IMR-90 (cell line): ENCODE measurements at regions not wholly inside any gene's neighbourhood (a gene's known extent, or its start where the extent isn't known, plus 50 kb on each side); places are given as distances from the start of the nearest gene placed in this dataset.

ENCODE experiments used
- ATAC-seq: fragments of 200-7000 bp; cut with Tn5 transposase; 2 replicates; pipeline ENCODE4 v1.9.1; 2020; ENCODE audit warnings: low read depth, mild to moderate bottlenecking, moderate library complexity
- BruUV-seq: library from RNA; stranded (reverse); fragments of 400-500 nt; replicated peaks from 2 replicates; lab custom pipeline; 2021; lab: Mats Ljungman, UMichigan
- CTCF ChIA-PET: fragments of 300-600 bp; formaldehyde crosslinking; extraction: SDS; loops from one replicate; lab custom pipeline; 2021; ENCODE audit warnings: antibody characterized with exemption; lab: Yijun Ruan, JAX
- POLR2A ChIA-PET: fragments of 300-600 bp; sonication (Branson Sonifier 250); formaldehyde crosslinking; loops from one replicate; lab custom pipeline; 2022; ENCODE audit warnings: antibody characterized with exemption; ENCODE audit not compliant: unreplicated experiment; lab: Charles Lee
- DNase-seq: peaks from one replicate; pipeline ENCODE4 v3.0.0; 2013
- H2AFZ ChIP-seq: replicated peaks from 2 replicates; pipeline ENCODE3; 2013; ENCODE audit warnings: low read length, mild to moderate bottlenecking; ENCODE audit not compliant: poor library complexity
- H2AK5ac ChIP-seq: 2 replicates; pipeline ENCODE4 v1.6.1; 2013; ENCODE audit warnings: low read depth, low read length, inconsistent platforms
- H2AK9ac ChIP-seq: replicated peaks from 2 replicates; pipeline ENCODE3; 2013; ENCODE audit warnings: mild to moderate bottlenecking, low read depth, low read length, moderate library complexity; ENCODE audit not compliant: poor library complexity
- H2BK120ac ChIP-seq: 2 replicates; pipeline ENCODE4 v1.6.1; 2013; ENCODE audit warnings: low read depth, low read length, inconsistent platforms
- H2BK15ac ChIP-seq: 3 replicates; pipeline ENCODE4 v1.6.1; 2013; ENCODE audit warnings: low read depth, low read length, inconsistent platforms
- H2BK20ac ChIP-seq: 2 replicates; pipeline ENCODE4 v1.6.1; 2013; ENCODE audit warnings: low read depth, mild to moderate bottlenecking, inconsistent platforms, low read length, moderate library complexity
- H2BK5ac ChIP-seq: 2 replicates; pipeline ENCODE4 v1.6.1; 2013; ENCODE audit warnings: mild to moderate bottlenecking, low read depth, low read length, inconsistent platforms; ENCODE audit not compliant: poor library complexity, severe bottlenecking
- H3K14ac ChIP-seq: replicated peaks from 2 replicates; pipeline ENCODE4 v1.6.1; 2013; ENCODE audit warnings: low read depth, low read length, inconsistent platforms
- H3K18ac ChIP-seq: 2 replicates; pipeline ENCODE4 v1.6.1; 2013; ENCODE audit warnings: low read depth, low read length, control low read depth
- H3K23ac ChIP-seq: 2 replicates; pipeline ENCODE4 v1.6.1; 2013; ENCODE audit warnings: low read depth, low read length, inconsistent platforms
- H3K27ac ChIP-seq: 2 replicates; pipeline ENCODE4 v1.5.1; 2013; ENCODE audit warnings: mild to moderate bottlenecking, control low read depth, low read length; ENCODE audit not compliant: insufficient read depth
- H3K27me3 ChIP-seq: 2 replicates; pipeline ENCODE4 v1.6.1; 2013; ENCODE audit warnings: low read length; ENCODE audit not compliant: control insufficient read depth, insufficient read depth
- H3K36me3 ChIP-seq: 2 replicates; pipeline ENCODE4 v1.6.1; 2013; ENCODE audit warnings: low read length, mixed read lengths; ENCODE audit not compliant: control insufficient read depth, insufficient read depth
- H3K4ac ChIP-seq: 2 replicates; pipeline ENCODE4 v1.6.1; 2013; ENCODE audit warnings: low read depth, low read length, inconsistent platforms
- H3K4me1 ChIP-seq: 2 replicates; pipeline ENCODE4 v1.6.1; 2013; ENCODE audit warnings: low read length, mixed read lengths; ENCODE audit not compliant: control insufficient read depth, insufficient read depth
- H3K4me2 ChIP-seq: 2 replicates; pipeline ENCODE4 v1.6.1; 2013; ENCODE audit warnings: low read depth, mild to moderate bottlenecking, control low read depth, low read length, moderate library complexity
- H3K4me3 ChIP-seq: 2 replicates; pipeline ENCODE4 v1.5.1; 2013; ENCODE audit warnings: low read depth, mild to moderate bottlenecking, control low read depth, low read length, moderate library complexity; ENCODE audit not compliant: insufficient read depth
- H3K56ac ChIP-seq: 2 replicates; pipeline ENCODE4 v1.6.1; 2013; ENCODE audit warnings: low read length, inconsistent platforms; ENCODE audit not compliant: insufficient read depth; ENCODE audit errors: extremely low read depth
- H3K79me1 ChIP-seq, 2 experiments: 2 replicates each; pipeline ENCODE4 v1.6.1; 2013; ENCODE audit warnings: low read length in 2 of 2, inconsistent platforms in 1 of 2, low read depth in 1 of 2
- H3K9ac ChIP-seq: 2 replicates; pipeline ENCODE4 v1.6.1; 2013; ENCODE audit warnings: low read depth, low read length, control low read depth
- H3K9me1 ChIP-seq: 2 replicates; pipeline ENCODE4 v1.6.1; 2013; ENCODE audit warnings: low read length, inconsistent platforms; ENCODE audit not compliant: insufficient read depth
- H3K9me3 ChIP-seq: 2 replicates; pipeline ENCODE4 v1.6.1; 2013; ENCODE audit warnings: low read length; ENCODE audit not compliant: control insufficient read depth, insufficient read depth
- H4K20me1 ChIP-seq: 2 replicates; pipeline ENCODE4 v1.6.1; 2013; ENCODE audit warnings: low read length, inconsistent platforms; ENCODE audit not compliant: insufficient read depth
- H4K5ac ChIP-seq: 2 replicates; pipeline ENCODE4 v1.6.1; 2013; ENCODE audit warnings: mild to moderate bottlenecking, low read depth, low read length, control low read depth
- H4K8ac ChIP-seq, 2 experiments: 2 replicates each; pipeline ENCODE4 v1.6.1; 2013; ENCODE audit warnings: low read depth in 2 of 2, low read length in 2 of 2, control low read depth in 1 of 2, inconsistent platforms in 1 of 2
- H4K91ac ChIP-seq: 2 replicates; pipeline ENCODE4 v1.6.1; 2013; ENCODE audit warnings: low read depth, low read length, inconsistent platforms; ENCODE audit not compliant: insufficient read depth
- BHLHE40 ChIP-seq: fragments of 150-350 bp; IDR thresholded peaks from 2 replicates; pipeline ENCODE4 v1.6.1; 2016; ENCODE audit warnings: mild to moderate bottlenecking, low read depth, low read length
- CHD1 ChIP-seq: IDR thresholded peaks from 2 replicates; pipeline ENCODE4 v1.6.1; 2012; ENCODE audit warnings: low read depth, low read length, improper control_type of control experiment
- CTCF ChIP-seq: conservative IDR thresholded peaks from 2 replicates; pipeline ENCODE4 v1.5.1; 2012; ENCODE audit warnings: mild to moderate bottlenecking, low read depth, low read length, improper control_type of control experiment
- FOS ChIP-seq: fragments of 150-350 bp; IDR thresholded peaks from 2 replicates; pipeline ENCODE4 v1.6.1; 2016; ENCODE audit warnings: low read depth, low read length
- MAFK ChIP-seq: IDR thresholded peaks from 2 replicates; pipeline ENCODE4 v1.6.1; 2012; ENCODE audit warnings: low read depth, low read length, improper control_type of control experiment
- MAZ ChIP-seq: IDR thresholded peaks from 2 replicates; pipeline ENCODE4 v1.6.1; 2012; ENCODE audit warnings: low read depth, mild to moderate bottlenecking, low read length, improper control_type of control experiment, moderate library complexity, borderline replicate concordance
- MXI1 ChIP-seq: IDR thresholded peaks from 2 replicates; pipeline ENCODE4 v1.6.1; 2012; ENCODE audit warnings: low read depth, mild to moderate bottlenecking, low read length, moderate library complexity, borderline replicate concordance
- POLR2A ChIP-seq: IDR thresholded peaks from 2 replicates; pipeline ENCODE4 v1.6.1; 2012; ENCODE audit warnings: mild to moderate bottlenecking, low read depth, low read length
- RAD21 ChIP-seq: IDR thresholded peaks from 2 replicates; pipeline ENCODE4 v1.6.1; 2012; ENCODE audit warnings: low read length, improper control_type of control experiment
- SMC3 ChIP-seq: fragments of 150-350 bp; IDR thresholded peaks from 2 replicates; pipeline ENCODE4 v1.6.1; 2016; ENCODE audit warnings: low read depth, mild to moderate bottlenecking, antibody characterized with exemption, low read length, moderate library complexity
- WGBS, 2 experiments: methylation state at CpG; one replicate each; pipeline versions ENCODE4 v1.1.5 to v1.1.7; 2013; ENCODE audit warnings: missing lambda C conversion rate in 2 of 2; ENCODE audit not compliant: insufficient read length in 1 of 2; ENCODE audit errors: extremely low coverage in 2 of 2; 5-methylcytosine and 5-hydroxymethylcytosine counted together
- dilution Hi-C: fragments of 300-500 bp; cut with HindIII; formaldehyde crosslinking; loops from one replicate; pipeline ENCODE4 v1.14.3; 2018; ENCODE audit warnings: low sequenced_read_pairs; ENCODE audit not compliant: unreplicated experiment
- in situ Hi-C: fragments of 300-500 bp; cut with MboI; formaldehyde crosslinking; loops from 3 replicates; pipeline ENCODE4 v1.14.3; 2019; ENCODE audit warnings: low sequenced_read_pairs, inconsistent platforms, mixed read lengths
- intact Hi-C: fragments of 100-400 bp; cut with micrococcal nuclease; formaldehyde crosslinking; loops from 2 replicates; pipeline ENCODE4 v1.10.0; 2022

- CTCF ChIA-PET = no interaction called here
- Histone ChIP-seq H3K4me1 (no peaks in the 10 kb centered on the region), H4K8ac (no peak overlapping the region), H2AFZ (no peak overlapping the region), H2BK5ac (no peak overlapping the region), H3K4me2 (no peak overlapping the region), H2BK20ac (no peak overlapping the region), H3K56ac (no peak overlapping the region), H3K9me1 (no peaks in the 10 kb centered on the region), H2BK120ac (no peak overlapping the region), H3K9ac (no peak overlapping the region), H3K4ac (no peak overlapping the region), H3K79me1 (no peaks in the 10 kb centered on the region), H3K4me3 (no peak overlapping the region), H2AK5ac (no peak overlapping the region), H3K14ac (no peak overlapping the region), H3K36me3 (no peaks in the 10 kb centered on the region), H3K27ac (no peak overlapping the region), H4K20me1 (no peaks in the 10 kb centered on the region), H3K9me3 (no peaks in the 10 kb centered on the region), H3K27me3 (no peaks in the 10 kb centered on the region), H2BK15ac (no peak overlapping the region), H3K23ac (no peak overlapping the region), H3K18ac (no peak overlapping the region), H4K91ac (no peak overlapping the region), H4K5ac (no peak overlapping the region), H2AK9ac (no peak overlapping the region)
- DNase-seq = no peak
- dilution Hi-C loops (no loop called here), in situ Hi-C loops (no loop called here), intact Hi-C loops (no loop called here)
- 40% methylated on average over 1 of the region's 4 CpGs; no CpG with 5 or more reads in 1 of the 2 experiments for WGBS, 2 experiments
- TF ChIP-seq POLR2A = no peak
- TF ChIP-seq SMC3 = no peak
- no peak for TF ChIP-seq MXI1
- no peak for TF ChIP-seq FOS
- TF ChIP-seq MAZ = no peak
- no peak for TF ChIP-seq MAFK
- TF ChIP-seq CHD1 = no peak
- TF ChIP-seq RAD21 = no peak
- no peak for TF ChIP-seq CTCF
- no peak for TF ChIP-seq BHLHE40
- POLR2A ChIA-PET = no interaction called here
- ATAC-seq = no peak
- no TSS peak for BruUV-seq
Measured at GRCh38 chr9:119986205-119986604, 593.8 kb downstream of the CDK5RAP2 start.
